Astrocyte of the spinal cord (primary cell): ENCODE measurements at regions not wholly inside any gene's neighbourhood (a gene's known extent, or its start where the extent isn't known, plus 50 kb on each side); places are given as distances from the start of the nearest gene placed in this dataset.
"Not testable (repeated sequence)": the region's sequence is repeated elsewhere in the genome, so short reads cannot be mapped to it uniquely, and the experiment has no call there.

Experiments
- DNase-seq: peaks from one replicate; pipeline ENCODE4 v3.0.0; 2011; ENCODE audit warnings: low read depth, low spot score
- H3K4me3 ChIP-seq: 2 replicates; pipeline ENCODE4 v1.5.1; 2011; ENCODE audit warnings: low read depth, mild to moderate bottlenecking, low read length, moderate library complexity
- in situ Hi-C: cut with HindIII; loops from 2 replicates; pipeline ENCODE4 v1.10.0; 2017; ENCODE audit warnings: low sequenced_read_pairs
- TF ChIP-seq, protein P1 (sequence below): IDR thresholded peaks from 2 replicates; pipeline ENCODE4 v1.5.1; 2012; ENCODE audit warnings: low read depth, mild to moderate bottlenecking, low read length, inconsistent platforms

DNA sequence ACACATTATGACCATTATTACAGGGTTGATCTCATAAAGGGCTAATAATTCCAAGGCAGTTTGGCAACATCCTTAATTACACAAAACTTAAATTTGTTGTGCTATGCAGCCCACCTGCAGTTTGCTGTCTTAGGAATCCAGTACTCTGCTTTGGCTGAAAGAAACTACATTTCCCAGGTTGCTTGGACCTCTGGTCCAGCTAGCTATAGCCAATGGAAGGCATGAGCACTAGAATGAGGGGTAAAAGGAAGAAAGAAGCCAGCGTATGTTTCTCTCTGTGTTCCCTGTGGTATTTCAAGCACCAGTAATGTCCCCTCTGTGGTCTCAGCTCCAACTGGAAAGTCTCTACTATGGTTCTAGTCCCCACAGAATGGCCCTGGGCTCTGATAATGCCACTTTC, 84.3 kb upstream of the TSC22D2 start:
- no peak overlapping the region for H3K4me3 ChIP-seq
- DNase-seq = no peak
- TF ChIP-seq, protein P1, sequence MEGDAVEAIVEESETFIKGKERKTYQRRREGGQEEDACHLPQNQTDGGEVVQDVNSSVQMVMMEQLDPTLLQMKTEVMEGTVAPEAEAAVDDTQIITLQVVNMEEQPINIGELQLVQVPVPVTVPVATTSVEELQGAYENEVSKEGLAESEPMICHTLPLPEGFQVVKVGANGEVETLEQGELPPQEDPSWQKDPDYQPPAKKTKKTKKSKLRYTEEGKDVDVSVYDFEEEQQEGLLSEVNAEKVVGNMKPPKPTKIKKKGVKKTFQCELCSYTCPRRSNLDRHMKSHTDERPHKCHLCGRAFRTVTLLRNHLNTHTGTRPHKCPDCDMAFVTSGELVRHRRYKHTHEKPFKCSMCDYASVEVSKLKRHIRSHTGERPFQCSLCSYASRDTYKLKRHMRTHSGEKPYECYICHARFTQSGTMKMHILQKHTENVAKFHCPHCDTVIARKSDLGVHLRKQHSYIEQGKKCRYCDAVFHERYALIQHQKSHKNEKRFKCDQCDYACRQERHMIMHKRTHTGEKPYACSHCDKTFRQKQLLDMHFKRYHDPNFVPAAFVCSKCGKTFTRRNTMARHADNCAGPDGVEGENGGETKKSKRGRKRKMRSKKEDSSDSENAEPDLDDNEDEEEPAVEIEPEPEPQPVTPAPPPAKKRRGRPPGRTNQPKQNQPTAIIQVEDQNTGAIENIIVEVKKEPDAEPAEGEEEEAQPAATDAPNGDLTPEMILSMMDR = no peak
- in situ Hi-C loops = no loop called here

DNA sequence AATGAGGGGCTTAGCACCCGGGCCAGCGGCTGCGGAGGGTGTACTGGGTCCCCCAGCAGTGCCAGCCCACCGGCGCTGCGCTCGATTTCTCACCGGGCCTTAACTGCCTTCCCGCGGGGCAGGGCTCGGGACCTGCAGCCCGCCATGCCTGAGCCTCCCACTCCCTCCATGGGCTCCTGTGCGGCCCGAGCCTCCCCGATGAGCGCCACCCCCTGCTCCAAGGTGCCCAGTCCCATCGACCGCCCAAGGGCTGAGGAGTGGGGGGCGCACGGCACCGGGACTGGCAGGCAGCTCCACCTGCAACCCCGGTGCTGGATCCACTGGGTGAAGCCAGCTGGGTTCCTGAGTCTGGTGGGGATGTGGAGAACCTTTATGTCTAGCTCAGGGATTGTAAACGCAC, 85.0 kb upstream of the TSC22D2 start:
- DNase-seq, in situ Hi-C loops: not testable (repeated sequence)

DNA sequence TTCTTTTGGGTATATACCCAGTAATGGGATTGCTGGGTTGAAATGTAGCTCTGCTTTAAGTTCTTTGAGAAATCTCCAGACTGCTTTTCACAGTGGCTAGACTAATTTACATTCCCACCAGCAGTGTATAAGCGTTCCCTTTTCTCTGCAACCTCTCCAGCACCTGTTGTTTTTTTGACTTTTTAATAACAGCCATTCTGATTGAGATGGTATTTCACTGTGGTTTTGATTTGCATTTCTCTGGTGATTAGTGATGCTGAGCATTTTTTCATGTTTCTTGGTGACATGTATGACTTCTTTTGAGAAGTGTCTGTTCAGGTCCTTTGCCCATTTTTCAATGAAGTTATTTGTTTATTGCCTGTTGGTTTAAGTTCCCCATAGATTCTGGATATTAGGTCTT, 87.1 kb upstream of the TSC22D2 start:
- in situ Hi-C loops, DNase-seq, H3K4me3 ChIP-seq: not testable (repeated sequence)

More for the DNA sequence above, 85.0 kb upstream of the TSC22D2 start:
- not testable (repeated sequence) for H3K4me3 ChIP-seq

DNA sequence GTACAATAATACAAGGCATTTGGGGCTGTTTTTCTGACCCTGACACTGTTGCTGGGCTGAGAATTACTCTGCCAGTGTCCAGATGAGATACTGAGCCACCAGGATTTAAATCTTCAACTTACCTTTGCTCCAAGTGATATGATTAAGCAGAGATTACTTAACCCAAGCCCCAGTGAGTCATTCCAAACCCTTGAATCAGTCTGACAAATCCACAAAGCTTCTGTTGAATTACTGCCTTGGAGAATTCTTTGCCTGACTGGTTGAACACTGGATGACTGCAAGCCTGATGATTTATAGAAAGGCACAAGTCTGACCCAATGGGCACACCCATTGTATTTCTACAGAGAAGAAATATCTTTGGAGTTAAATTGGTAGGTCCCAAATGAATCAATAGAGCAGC, 88.2 kb upstream of the TSC22D2 start:
- DNase-seq = peak; percentile 87
- TF ChIP-seq, protein P1 = no peak
- H3K4me3 ChIP-seq = no peak overlapping the region
- in situ Hi-C loops = no loop called here

DNA sequence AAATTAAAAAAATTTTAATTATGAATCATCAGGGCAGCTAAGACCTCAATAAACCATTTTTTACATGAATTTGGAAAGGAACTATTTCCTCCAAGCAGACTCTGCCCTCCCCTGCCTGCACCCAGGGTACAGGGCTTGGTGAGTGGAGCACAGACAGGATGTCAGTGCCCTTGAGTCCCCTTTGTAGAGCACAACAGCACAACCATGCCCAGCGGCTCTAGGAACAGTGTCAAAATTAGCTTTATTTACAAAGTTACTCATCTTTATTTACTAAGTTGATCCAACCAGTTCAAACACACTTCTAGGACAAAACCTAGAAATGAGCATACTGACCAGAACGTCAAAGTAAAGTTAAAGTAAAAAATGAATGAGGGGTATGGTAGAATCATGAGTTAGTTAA, 90.6 kb upstream of the TSC22D2 start:
- no peak overlapping the region for H3K4me3 ChIP-seq
- TF ChIP-seq, protein P1 = no peak
- DNase-seq = no peak
- in situ Hi-C loops = no loop called here

DNA sequence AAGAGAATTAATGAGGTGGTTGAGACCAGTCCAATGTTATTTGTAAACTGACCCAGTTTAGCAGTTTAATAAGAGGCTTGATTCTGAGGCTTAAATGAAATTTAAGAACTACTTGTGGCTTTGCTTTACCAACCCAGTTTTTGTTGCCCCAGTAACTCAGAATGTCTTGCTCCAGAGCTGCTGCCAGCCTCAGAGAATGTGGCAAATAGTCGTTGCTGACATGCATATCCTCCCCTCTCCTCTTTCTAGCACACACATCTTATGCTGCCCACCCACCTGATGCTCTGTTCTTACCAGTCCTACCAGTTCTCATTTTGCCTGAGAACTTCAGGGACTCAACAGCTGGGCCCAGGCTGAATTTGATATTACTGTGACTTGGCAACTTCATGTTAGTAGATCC, 92.4 kb upstream of the TSC22D2 start:
- in situ Hi-C loops = no loop called here
- H3K4me3 ChIP-seq = no peak overlapping the region
- TF ChIP-seq, protein P1 = no peak
- no peak for DNase-seq

DNA sequence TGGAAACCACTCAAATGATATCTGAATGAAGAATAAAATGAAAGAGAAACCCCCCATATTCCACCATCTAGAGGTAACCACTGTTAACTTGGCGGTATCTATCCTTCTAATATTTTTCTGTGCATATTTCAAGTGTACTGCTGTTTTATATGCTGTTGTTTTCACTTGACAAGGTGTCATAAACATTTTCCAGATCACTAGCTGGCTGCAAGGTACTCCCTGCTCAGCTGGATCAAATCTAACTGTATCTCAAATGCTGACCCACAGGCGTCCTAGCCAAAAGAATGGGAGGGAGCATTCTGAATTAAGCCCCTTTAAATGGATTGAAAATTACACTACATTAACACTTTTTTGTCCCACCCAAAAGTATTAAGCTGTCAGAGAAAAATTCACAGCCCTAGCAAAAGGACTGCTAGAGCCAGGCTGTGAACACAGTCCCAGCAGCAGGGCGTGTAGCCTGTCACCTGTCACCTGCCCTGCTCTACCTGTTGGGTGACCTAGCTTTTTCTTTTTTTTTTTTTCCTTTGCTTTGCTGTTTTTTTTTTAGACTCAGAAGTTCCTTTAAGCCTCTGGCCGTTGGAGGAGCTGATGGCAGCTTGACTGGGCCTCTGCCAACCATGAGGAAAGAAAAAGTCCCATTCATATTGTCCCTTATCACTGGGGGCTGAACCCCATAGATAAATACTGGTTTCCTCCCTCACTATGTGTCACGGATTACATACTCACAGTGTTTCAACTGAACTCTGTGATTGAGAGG, 93.7 kb upstream of the TSC22D2 start:
- in situ Hi-C loops = no loop called here
- H3K4me3 ChIP-seq = no peak overlapping the region
- TF ChIP-seq, protein P1 = no peak
- no peak for DNase-seq
